Hypothalamus (tissue), 51 donors: ENCODE measurements at regions not wholly inside any gene's neighbourhood (a gene's known extent, or its start where the extent isn't known, plus 50 kb on each side); places are given as distances from the start of the nearest gene placed in this dataset.
"Not testable (repeated sequence)": the region's sequence is repeated elsewhere in the genome, so short reads cannot be mapped to it uniquely, and the experiment has no call there.

Source experiments
- DNase-seq, 51 donors: peaks; one replicate each; lab custom pipeline; 2025; lab: John Stamatoyannopoulos, UW

GRCh38 chr2:194730266-194730665, 926.8 kb upstream of the SLC39A10 start:
- DNase-seq: no peak

GRCh38 chr2:194725169-194725568, 931.9 kb upstream of the SLC39A10 start:
- DNase-seq: no peak

GRCh38 chr2:194723446-194723845, 933.6 kb upstream of the SLC39A10 start:
- DNase-seq: no peak

- DNase-seq: no peak
These were observed 935.8 kb upstream of the SLC39A10 start for GRCh38 chr2:194721227-194721626.

GRCh38 chr2:194720462-194720861, 936.6 kb upstream of the SLC39A10 start:
- no peak for DNase-seq

DNA sequence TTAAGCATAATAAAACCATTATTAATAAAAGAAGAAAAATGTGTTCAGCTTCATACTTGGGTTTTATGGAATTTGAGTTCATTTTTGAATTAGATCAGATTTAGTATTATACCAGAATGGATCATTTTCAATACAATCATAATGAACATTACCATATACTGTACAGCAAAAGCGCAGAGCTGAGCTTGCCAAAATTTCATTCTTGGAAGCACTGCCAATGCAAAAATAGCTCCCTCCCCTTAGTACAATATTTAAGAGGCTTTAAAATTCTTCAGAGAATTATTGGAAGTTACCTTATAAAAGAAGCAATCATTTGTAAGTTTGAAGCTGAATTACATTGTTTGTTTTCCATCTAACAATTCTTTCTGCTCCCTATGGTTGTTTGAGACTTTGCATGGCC, 938.1 kb upstream of the SLC39A10 start:
- DNase-seq: no peak

GRCh38 chr2:194714541-194714940, 942.5 kb upstream of the SLC39A10 start:
- no peak for DNase-seq

DNA sequence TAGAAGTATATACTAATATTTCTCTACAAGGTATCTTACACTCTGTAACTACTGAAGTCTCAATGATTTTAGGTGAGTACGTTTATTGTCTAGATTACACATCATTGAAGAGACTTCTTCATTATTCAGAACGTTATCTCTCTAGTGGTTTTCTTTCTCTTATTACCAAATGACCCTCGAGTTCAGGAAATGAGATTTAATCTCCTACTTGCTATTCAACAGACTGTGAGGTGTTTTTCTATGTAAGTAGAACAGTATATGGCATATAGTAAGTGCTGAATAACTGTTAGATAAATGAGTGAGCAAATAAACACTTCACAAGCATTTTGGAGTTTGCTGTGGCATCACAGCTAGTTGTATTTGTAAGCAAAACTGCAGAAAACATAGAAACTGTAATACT, 947.2 kb upstream of the SLC39A10 start:
- DNase-seq: no peak

GRCh38 chr2:194706179-194706578, 950.8 kb upstream of the SLC39A10 start:
- no peak for DNase-seq

DNA sequence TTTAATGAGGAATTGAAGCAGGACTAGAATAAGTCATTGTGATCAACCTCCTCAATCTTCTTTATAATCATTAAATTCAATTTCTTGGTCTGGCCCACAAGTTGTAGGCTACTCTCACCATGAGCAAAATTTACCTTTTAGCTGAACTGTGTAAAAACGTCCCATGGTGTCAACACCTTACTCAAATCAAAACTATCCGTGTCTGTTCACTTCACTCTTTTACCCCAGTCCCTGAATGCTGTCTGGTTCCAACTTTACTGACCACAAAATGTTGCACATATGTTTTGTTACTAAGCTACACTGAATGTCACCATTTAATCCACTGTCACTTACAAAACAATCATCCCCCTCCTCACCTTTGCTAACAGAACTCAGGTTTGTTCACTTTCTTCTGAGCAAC, 951.6 kb upstream of the SLC39A10 start:
- no peak for DNase-seq

- peak in 2 of 51 donors; percentile 1 to 13 for DNase-seq
These were observed 956.3 kb upstream of the SLC39A10 start for GRCh38 chr2:194700726-194701125.

- no peak for DNase-seq
These were observed 956.9 kb upstream of the SLC39A10 start for GRCh38 chr2:194700116-194700515.

GRCh38 chr2:194698012-194698411, 959.0 kb upstream of the SLC39A10 start:
- no peak for DNase-seq

- DNase-seq: no peak
These were observed 959.6 kb upstream of the SLC39A10 start for GRCh38 chr2:194697439-194697838.

DNA sequence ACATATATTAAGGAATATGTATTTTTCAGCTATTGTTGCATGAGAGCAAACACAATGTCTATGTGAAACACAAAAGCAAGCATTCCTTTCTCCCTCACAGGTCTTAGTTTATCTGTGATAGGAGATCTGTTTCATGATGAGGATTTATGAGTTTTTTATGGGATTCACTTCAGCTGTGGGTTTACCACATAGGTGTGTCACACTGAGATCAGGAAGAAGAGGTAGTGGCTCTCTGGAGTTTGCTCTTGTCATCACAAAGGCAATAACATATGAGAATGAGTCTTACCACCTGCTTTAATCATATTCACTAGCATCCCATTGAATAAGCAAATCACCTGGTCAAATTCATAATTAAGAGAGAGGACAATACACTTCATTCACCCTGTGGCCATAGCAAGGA, 960.3 kb upstream of the SLC39A10 start:
- no peak for DNase-seq

DNA sequence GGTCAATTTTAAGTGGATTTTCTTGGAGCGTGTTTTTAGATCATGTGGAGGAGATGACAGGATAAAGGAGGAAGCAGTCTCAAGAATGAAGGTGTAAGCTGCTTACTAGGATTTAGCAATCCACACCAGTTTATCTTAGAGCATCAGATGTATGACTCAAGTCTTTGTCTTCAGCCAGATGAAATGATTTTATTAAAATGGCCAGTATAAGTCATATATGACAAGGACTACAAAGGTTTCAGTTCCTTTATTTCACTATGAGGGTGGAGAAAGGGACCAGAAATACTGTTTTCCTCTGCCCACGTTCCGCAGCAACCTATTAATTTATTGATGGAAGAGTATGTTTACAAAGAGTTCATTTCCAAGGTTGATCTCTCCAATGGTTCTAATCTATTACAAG, 970.5 kb upstream of the SLC39A10 start:
- DNase-seq: no peak

DNA sequence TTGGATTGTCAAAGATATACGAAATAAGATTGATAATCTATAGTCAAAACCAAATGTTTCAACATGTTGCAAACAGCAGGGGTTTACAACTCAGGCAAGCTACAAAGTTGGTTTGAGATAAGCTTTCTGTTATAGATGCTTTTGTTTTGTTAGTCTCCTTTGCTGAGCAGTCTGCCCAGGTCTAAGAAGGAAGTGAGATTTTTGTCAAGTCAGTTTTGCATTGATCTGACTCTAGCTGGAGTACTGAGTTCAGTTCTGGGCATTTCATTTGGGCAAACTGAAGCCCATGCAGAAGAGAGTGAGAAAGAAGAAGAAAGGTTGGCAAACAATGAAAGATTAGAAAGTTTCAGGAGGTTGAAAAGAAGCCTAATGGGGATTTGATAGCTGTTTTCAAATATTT, 983.0 kb upstream of the SLC39A10 start:
- DNase-seq: no peak

- no peak for DNase-seq
These were observed 984.0 kb upstream of the SLC39A10 start for GRCh38 chr2:194672994-194673393.

GRCh38 chr2:194661431-194661830, 995.6 kb upstream of the SLC39A10 start:
- no peak for DNase-seq

GRCh38 chr2:194639057-194639456, 1018.0 kb upstream of the SLC39A10 start:
- not testable (repeated sequence) for DNase-seq

GRCh38 chr2:194621945-194622344, 1035.1 kb upstream of the SLC39A10 start:
- DNase-seq: no peak

- no peak for DNase-seq
These were observed 1037.7 kb upstream of the SLC39A10 start for GRCh38 chr2:194619366-194619765.

DNA sequence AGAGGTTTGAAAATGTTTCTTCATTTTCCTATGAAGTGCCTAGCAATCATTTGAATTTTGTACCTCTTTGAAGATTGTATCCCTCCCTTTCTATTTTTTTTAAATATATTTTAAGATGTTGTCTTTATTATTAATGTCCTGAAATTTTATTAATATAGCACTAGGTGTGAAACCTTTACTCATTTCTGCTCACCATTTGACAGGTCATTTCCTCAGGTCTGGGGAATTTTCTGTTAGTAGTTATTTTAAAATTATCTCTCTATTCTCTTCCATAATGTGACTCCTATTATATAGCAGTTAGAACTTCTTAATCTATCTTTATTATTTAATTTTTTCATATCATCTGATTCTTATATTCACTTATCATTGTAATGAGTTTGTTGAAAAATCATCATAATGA, 1038.6 kb upstream of the SLC39A10 start:
- no peak for DNase-seq

DNA sequence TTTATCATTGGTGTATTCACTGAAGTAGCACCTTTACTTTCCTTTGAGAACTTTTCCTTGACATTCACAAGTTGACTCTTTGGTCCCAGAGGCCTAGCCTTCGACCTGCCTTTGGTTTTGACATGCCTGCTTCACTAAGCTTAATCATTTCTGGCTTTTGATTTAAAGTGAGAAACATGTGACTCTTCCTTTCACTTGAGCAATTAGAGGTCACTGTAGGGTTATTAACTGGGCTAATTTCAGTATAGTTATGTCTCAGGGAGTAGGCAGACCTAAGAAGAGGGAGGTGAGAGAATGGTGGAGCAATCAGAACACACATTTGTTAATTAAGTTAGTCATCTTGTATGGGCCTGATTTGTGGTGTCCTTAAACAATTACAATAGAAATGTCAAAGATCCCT, 1040.7 kb upstream of the SLC39A10 start:
- no peak for DNase-seq
